ENCODE measurements at regions not wholly inside any gene's neighbourhood (a gene's known extent, or its start where the extent isn't known, plus 50 kb on each side); places are given as distances from the start of the nearest gene placed in this dataset.
"Not testable (repeated sequence)": the region's sequence is repeated elsewhere in the genome, so short reads cannot be mapped to it uniquely, and the experiment has no call there.

DNA sequence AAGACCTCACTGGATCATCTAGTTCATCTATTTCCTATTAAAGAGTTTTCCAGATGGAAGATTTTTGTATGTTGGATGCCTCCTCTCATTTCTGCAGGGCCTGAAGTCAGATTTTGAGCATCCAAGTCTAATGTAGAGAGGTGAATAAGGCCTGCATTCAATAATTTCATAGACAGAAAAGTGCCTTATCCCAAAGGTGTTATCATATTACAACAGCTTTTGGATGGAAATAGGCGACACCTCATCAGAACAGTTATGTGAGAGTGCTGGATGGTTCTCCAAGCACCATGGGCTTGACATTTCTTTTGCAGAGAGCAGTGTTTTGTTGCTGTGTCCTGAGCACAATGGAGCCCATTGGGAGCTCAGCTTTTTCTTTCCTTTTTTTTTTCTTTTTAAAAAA is 162.4 kb upstream of the MEOX2 start:
- no peak for DNase-seq

DNA sequence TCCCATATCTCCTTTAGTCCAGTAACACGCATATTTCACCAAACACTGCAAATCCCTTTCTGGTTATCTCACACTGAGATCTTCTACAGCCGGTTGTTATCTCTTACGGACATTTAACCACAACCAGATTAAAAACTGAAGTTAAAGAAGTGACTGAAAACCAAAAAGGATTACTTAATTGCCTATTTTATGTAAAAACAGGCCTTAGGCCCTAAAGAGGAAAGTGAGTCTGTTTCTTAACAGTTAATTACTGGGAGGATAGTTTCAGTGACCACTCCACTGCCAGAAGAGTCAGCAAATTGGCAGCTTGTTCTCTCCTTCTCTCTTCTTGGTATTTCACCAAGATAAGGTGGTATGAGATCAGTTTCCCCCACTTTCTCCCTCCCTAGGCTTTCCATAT is 161.9 kb upstream of the MEOX2 start:
- DNase-seq = no peak

DNA sequence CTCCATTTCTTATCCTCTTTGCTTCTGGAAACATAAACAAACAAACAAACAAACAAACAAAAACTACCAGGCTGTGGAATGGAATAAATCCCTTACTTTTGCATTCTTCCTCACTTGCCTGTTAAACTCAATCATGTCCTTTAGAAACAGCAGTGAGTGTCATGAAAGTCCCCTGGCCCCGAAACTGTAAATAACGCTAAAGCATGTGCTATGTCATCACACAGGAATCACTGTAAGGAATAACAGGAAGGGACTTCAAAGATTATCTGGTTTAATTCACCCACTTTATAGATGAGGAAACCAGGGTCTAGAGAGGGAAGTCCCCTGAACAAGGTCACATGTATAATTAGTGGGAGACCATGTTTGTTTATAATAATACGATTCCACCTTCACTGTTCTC is 159.4 kb upstream of the MEOX2 start:
- DNase-seq = no peak

DNA sequence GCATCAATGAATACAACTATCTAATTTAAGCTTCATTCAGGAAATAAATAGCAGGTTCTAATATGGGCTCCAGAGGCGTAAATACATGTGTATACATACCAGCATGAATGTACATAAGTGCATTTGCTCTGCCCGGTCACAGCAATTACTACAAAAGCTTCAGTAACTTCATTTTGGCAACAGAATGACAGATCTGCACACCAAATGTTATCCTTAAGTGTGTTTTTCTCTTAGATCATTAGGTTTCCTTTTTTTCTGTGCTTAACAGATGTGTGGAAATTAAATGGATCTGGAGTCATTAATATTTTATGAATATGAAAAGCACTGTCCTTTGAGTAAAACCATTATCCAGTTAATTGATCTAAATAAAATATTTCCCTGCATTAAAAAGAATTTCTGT is 159.0 kb upstream of the MEOX2 start:
- no peak for DNase-seq

DNA sequence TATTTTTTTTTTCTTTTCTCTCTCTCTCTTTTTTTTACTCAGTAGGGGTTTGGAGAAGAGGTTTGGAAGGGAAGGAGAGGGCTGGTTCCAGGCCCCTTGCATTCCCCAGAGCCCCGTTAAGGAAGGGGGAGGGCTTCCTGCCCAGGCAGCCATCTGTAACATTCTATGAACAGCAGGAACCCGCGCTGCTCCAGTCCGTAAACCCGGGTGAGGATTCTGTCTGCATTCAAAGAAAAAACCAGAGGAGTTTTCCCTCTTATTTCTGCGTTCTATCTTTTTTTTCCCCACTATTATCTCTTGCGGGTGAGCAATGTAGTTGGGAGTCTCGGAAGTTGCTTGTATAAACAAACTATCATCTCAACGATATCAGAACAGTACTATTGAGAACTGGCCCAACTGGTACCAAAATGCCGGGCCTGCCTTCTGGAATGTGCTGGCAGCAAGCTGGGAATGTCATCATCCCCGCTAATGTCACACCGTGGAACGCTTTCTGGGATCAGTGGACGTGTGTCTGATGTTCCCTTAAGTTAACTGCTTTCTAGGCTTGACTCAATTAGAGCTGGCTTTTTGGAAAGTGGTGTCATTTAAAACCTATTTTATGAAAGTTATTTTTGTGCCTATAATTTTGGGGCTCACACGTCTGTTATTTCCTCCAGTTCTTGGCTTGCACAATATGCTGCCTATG is 153.1 kb upstream of the MEOX2 start:
- DNase-seq = no peak

DNA sequence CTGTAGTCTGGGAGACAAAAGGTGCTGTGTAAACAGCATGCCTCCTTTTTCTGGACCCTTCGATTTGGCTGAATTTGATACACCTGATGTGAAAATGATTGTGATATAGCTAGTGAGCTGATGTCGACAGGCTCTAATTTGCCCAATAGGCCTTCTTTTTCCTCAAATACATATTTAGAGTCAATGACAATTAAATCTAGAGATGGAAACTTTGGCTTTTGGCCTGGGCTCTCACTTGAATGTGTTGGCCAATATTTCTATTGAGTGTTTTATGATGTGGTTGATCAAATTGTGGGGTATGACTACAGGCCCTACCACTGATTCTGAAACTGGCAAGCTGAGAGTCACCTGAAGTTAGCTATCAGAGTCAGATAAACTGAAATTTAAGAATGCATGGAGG is 151.8 kb upstream of the MEOX2 start:
- no peak for DNase-seq

DNA sequence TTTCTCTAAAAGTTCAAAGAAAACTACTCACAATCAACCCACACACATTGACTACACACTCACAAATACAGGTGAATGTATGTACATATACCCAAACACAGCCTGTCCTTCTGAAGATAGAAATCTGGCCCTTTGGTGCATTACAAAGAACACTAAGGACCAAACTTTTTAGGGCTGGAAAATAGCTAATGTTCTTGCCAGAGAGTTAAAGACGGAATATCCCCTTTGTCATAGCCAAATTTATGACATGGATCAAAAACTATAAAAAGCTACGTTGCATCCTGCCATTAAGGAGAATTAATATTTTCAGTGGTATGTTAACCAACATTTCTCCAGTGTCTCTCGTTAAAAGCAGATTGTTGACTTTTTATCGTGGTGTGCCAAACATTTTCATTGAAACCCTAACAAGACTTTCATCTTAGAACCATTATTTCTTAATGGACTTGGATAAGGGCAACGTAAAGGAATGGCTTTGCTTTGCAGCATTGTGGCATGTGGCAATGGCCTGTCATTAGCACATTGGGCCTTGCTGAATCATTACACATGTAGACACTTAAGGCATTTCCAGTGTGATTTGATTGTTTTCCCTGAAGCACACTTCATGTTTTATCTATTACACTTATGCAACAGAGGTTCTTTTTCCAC is 150.9 kb upstream of the MEOX2 start:
- DNase-seq = no peak

DNA sequence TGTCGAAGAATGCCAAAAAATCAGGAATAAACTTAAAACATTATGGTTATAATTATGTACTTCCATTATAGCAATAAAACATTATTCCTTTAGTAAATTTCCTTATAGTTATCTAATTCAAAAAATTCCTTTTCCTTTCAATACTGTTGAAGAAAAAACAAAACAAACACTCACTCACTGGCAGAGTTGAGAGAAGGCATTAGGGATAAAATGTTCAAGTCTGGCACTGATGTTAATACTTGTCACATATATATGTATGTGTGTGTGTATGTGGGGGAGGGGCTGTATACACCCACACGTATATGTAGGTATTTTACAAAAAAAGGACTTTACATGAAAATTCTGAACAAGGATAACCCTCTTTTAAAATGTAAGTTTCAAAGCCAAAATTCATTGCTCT is 150.2 kb upstream of the MEOX2 start:
- DNase-seq = no peak

DNA sequence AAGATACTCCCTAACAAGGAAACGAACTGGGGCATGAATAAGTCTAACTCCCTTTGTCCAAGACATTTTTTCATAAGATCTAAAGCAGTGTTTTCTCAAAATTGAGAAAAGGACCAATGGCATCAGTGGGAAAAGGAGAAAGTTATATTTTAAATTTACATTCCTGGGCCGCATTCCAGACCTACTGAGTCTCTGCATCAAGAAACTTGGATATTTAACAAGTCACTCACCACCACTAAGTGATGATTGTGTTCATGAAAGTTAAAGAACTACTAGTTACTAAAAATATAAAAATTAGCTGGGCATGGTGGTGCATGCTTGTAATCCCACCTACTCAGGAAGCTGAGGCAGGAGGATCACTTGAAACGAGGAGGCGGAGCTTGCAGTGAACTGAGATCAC is 149.6 kb upstream of the MEOX2 start:
- no peak for DNase-seq

DNA sequence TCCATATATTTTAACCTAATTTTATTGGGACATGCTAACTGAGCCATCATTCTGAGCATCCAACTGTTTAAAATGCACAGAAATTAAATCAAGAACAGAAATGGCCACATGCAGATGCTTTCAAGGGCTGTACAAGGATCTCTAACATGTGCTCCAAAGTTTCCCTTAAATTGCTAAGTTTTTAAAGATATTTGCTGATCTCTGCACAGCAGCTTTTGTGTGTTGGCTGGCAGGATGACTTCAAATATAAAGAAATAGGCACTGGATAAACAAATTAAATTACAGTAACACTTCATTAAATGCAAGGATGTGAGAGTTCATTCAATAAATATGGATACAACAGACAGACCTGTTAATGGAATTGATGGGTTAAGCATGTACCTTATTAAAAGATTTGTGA is 148.0 kb upstream of the MEOX2 start:
- DNase-seq = no peak

DNA sequence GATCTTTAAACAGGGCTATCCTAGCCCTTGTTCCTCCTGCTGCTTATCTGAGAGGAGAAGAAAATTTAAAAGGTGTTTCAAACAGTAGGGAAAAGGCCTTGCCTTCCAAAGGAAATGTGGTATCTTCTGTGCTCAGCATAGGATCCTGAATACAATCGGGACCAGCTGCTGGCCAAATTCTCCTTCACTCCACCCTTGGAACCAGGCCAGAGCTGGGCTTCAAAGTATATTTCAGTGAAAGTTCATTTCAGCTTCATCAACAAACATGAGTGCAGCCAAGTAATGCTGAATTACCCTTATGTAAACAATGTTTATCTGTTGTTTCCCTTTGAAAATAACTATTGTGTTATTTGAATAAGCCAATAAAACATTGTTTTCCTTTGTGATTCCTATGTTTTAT is 146.5 kb upstream of the MEOX2 start:
- DNase-seq = no peak

DNA sequence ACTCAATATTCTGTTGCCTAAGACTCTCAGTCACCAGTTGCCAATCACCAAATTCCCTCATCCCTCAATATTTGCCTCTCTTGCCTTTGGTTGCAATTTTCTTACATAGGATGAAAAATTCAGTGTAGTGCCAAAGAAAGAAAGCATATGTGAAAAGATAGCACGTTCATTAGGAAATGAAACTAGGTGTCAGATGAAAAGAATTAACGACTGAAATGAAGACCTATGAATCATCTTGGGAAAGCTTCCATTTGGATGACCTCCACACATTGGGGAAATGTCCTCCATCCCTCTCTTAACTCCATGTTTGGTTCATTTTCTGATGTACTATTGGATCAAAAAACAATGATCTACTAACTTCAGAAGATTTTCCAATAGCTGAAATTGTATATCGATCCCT is 145.1 kb upstream of the MEOX2 start:
- DNase-seq = no peak

DNA sequence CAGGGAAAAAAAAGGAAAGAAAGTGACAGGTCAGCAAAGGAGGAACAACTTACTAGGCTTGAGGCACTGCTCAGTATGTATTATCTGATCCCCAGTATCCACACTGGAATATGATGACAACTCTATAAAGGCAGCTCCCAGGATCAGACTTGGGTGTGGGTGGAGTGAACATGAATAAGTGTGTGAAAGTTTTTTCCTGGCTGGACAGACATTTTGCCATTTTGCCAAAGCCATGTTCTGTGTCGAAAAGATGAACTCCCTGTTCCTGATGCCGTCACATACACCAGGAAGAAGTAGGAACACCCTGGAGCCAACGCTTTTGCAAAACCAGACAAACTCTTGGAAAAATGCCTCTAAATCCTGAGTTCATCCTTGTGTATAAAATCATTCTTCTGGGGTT is 143.2 kb upstream of the MEOX2 start:
- no peak for DNase-seq

DNA sequence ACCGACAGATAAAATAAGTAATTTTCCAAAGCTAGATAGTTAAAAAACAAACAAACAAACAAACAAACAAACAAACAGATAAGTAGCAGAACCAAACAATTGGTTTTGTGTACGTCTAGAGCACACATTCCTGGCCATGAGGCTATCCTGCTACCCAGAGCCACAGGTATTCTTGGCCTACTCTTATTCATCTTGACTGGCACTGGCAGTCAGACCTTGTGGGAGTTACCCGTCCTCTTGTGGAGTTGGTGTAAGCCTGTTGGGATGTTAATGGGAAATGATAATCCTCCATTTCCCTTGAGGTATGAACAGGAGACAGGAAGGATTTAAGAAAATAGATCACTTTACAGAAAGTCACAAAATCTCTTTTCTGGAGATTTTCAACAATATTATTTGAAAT is 142.4 kb upstream of the MEOX2 start:
- no peak for DNase-seq

DNA sequence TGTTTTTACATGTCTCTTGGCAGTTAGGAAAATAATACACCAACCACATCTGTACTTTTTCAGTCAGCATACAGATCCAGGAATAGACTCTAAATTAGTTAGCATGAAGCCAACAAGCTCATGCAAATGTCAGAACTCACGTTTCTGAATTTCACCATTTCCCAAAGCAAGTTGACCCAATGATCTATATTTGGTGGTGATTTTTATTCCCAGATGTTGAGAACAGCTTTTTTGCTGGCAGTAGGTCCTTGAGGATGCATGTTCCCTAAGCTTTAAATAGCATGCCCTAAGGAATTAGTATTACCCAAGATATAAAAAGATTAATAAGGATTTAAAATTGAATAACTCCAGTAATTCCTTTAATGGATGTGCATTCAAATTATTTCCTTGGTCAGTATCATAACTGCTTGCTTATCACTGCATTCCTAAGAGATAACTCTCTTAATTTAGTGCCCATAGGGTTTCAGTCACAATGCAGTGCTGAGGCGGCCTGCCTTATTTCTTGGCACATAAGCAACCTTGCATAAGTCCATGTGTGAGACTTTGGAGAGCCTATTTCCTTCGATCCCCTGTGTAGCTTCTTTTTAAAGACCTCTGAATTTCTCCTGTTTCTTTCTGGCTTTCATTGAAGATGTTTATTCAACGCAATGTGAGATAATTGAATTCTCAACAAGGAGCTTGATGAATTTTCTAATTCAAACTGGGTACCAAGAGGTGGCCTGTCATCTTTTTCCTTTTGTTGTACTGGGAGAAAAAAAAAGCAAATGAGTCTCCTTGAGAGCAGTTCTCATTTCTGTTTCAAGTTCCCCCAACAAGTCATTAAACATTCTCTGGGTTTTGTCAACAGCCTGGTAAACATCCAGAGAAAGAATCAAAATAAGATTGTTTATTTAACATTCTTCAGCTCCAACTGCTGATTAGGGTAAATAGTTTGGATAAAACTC is 135.3 kb upstream of the MEOX2 start:
- no peak for DNase-seq

DNA sequence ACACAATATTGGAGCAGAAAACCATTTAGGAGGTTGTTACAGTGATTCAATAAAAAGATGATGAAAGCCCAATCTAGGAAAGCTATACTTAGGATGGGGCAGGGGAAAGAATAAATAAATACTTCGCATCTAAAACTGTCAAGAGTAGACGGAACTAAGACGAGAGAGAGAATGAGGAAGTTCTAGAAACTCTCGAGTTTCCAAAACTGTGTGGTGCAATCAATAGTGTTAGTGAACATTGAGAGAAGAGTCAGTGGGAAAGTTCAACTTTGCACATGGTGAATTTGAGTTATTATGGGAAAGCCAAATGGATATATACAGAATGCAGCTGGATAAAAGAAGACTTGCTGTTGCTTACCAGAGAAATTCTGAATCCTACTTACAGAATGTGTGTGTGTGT is 133.8 kb upstream of the MEOX2 start:
- no peak for DNase-seq

DNA sequence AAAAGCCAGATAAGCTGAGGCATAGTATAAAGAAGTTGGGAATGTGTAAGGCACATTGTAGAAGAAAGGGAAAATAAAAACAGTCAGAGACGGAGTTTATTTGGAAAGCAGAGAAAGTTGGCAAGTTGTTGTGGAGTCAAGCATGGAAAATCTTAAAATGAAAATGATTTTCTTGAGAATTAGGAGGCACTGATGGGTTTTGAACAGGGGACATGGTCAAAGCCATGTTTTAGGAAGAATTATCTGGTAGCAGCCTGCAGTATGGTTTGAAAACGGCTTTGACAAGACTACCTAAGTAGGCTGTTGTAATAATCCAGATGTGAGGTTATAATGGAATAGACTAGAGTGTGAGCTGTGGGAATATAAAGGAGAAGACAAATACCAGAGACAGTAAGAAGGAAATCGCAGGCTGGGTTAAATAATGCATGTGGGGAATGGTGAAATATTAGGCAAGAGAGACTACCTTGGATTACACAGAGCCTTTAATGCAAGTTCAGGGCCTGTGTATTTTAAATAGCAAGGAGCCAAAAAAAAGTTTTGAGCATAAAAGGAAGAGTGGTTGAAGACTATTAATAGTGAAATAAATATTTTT is 130.4 kb upstream of the MEOX2 start:
- DNase-seq = no peak

DNA sequence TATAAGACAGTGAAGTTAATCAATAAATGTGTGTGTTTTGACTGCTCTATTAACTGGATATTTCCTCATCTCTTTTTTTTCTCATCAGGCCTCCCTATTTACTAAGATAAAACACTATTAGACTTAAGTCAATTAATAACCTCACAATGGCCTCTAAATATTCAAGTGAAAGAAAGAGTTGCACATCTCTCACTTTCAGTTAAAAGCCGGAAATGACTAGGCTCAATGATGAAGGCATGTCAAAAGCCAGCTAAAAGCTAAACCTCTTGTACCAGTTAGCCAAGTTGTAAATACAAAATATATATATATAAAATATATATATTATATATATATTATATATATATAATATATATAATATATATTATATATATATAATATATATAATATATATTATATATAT is 127.0 kb upstream of the MEOX2 start:
- DNase-seq = no peak

DNA sequence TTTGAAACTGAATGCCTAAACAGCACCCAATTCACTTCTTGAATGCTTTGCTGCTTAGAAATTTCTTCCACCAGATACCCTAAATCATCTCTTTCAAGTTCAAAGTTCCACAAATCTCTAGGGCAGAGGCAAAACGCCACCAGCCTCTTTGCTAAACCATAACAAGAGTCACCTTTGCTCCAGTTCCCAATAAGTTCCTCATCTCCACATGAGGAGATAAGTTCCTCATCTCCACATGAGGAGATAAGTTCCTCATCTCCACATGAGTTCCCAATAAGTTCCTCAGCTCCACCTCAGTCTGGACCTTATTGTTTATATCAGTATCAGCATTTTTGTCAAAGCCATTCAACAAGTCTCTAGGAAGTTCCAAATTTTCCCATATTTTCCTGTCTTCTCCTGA is 123.9 kb upstream of the MEOX2 start:
- not testable (repeated sequence) for DNase-seq

DNA sequence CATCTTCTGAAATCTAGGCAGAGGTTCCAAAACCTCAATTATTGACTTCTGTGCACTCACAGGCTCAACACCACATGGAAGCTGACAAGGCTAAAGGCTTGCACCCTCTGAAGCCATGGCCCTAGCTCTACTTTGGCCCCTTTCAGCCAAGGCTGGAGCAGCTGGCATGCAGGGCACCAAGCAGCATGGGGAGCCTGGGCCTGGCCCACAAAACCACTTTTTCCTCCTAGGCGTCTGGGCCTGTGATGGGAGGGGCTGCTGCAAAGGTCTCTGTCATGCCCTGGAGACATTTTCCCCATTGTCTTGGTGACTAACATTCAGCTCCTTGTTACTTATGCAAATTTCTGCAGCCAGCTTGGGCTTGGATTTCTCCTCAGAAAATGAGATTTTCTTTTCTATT is 123.5 kb upstream of the MEOX2 start:
- DNase-seq = not testable (repeated sequence)

DNA sequence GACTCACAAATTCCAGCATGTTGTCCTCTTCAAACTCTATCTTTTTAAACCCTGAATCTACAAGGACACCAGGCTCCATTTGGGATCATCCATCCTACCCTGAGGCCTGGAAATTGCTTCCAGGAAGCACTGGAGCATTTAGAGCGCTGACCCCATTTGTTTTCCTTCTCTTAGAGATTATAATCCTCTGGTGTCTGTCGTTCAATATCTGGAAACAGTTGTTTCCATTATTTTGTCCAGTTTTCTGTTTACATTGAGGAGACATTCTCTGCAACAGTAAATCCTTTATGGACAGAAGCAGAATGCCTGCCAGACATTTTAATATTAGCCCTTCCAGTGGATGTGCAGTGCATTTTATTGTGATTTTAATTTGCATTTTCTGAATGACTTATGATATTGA is 119.4 kb upstream of the MEOX2 start:
- DNase-seq = no peak

DNA sequence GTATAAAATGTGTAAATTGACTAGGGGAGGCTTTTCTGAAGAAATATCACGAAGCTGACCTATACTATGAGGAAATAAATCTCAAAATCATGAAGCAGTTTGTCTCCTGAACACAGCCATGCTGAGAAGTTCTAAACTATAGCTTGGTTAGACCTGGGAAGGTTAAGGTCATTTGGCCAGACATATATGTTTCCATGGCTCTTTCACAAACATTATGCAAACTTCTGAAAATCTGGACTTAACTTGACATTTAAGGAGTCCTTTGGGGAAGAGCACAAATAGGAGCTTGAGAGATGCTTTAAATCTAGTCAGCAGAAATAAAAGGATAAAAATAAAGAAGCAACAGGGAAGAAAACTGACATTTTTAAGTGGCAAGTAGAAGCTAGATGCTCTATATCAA is 115.9 kb upstream of the MEOX2 start:
- DNase-seq = no peak

DNA sequence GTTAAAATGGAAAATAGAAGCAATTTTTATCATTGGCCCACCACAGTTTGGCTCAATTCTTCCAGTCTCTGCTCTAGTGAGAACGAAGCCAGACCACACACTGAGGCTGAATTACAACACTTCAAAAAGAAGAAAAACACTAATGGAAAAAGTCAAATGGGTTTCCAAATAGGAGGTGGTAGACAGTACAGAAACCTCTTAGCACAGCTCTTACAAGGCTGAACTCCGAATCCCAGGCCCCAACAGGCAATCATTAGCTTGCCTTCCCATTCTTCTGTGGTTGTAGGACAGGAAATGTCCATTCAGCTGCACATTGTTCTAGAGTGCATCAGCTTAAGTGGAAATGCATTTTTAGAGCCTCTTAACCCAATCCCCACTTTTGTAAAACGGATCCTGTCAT is 115.1 kb upstream of the MEOX2 start:
- DNase-seq = no peak

DNA sequence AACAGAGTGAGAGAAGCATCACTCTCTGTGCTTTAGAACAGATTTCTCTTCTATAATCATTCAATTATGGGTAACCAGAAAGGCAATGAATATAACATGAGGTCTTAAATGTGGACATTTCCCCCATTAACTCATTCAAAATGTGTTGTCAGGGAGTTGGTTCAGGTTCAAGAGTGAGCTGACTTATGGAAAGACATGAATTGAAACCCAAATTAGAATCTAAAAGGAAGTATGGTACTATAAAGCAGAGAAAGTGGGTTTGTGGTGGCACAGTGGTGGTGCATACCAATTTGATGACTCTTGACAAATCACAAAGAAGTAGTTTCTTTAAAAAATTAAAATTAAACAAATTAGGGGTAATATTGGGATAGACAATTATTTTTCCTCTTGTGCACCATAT is 114.6 kb upstream of the MEOX2 start:
- DNase-seq = no peak
